GM12891 (cell line): ENCODE measurements at regions not wholly inside any gene's neighbourhood (a gene's known extent, or its start where the extent isn't known, plus 50 kb on each side); places are given as distances from the start of the nearest gene placed in this dataset.

Experiments used
- POLR2A ChIP-seq: IDR thresholded peaks from 2 replicates; pipeline ENCODE4 v1.6.1; 2011; ENCODE audit warnings: low read depth, low read length, control low read depth
- TAF1 ChIP-seq: IDR thresholded peaks from 2 replicates; pipeline ENCODE4 v1.6.1; 2011; ENCODE audit warnings: low read depth, low read length, control low read depth

- TF ChIP-seq POLR2A (no peak), TAF1 (no peak)
Observed at GRCh38 chr1:240018617-240019016, 73.1 kb upstream of the FMN2 start.
